HG03571 (cell line): ENCODE measurements at regions not wholly inside any gene's neighbourhood (a gene's known extent, or its start where the extent isn't known, plus 50 kb on each side); places are given as distances from the start of the nearest gene placed in this dataset.

ENCODE experiments used
- ATAC-seq: cut with Tn5 transposase; IDR thresholded peaks from one replicate; pipeline ENCODE4 v1.9.1; 2021; ENCODE audit not compliant: unreplicated experiment

- ATAC-seq = no peak
Observed at GRCh38 chr4:157803845-157804521, 368.8 kb downstream of the GASK1B start.

GRCh38 chr4:157803421-157803820, 369.4 kb downstream of the GASK1B start:
- ATAC-seq = no peak

GRCh38 chr4:157795495-157795894, 377.3 kb downstream of the GASK1B start:
- no peak for ATAC-seq

GRCh38 chr4:157792716-157793115, 380.1 kb downstream of the GASK1B start:
- no peak for ATAC-seq

GRCh38 chr4:157791236-157791635, 381.6 kb downstream of the GASK1B start:
- ATAC-seq = no peak

GRCh38 chr4:157787618-157788017, 385.2 kb downstream of the GASK1B start:
- ATAC-seq = no peak

- ATAC-seq = no peak
Observed at GRCh38 chr4:157781361-157781760, 391.5 kb downstream of the GASK1B start.

- no peak for ATAC-seq
Observed at GRCh38 chr4:157779081-157779480, 393.7 kb downstream of the GASK1B start.

- ATAC-seq = no peak
Observed at GRCh38 chr4:157776930-157777528, 395.8 kb downstream of the GASK1B start.

GRCh38 chr4:157775971-157776370, 396.9 kb downstream of the GASK1B start:
- ATAC-seq = no peak

GRCh38 chr4:157772907-157773306, 399.9 kb downstream of the GASK1B start:
- ATAC-seq = no peak

- ATAC-seq = no peak
Observed at GRCh38 chr4:157768419-157768818, 404.4 kb downstream of the GASK1B start.

- no peak for ATAC-seq
Observed at GRCh38 chr4:157763490-157763889, 409.3 kb downstream of the GASK1B start.

GRCh38 chr4:157754410-157754809, 418.4 kb downstream of the GASK1B start:
- ATAC-seq = no peak

- no peak for ATAC-seq
Observed at GRCh38 chr4:157751631-157752030, 421.2 kb downstream of the GASK1B start.

GRCh38 chr4:157741642-157742041, 431.2 kb downstream of the GASK1B start:
- ATAC-seq = no peak

- no peak for ATAC-seq
Observed at GRCh38 chr4:157739242-157739641, 433.6 kb downstream of the GASK1B start.

- ATAC-seq = no peak
Observed at GRCh38 chr4:157728215-157728614, 444.6 kb downstream of the GASK1B start.

GRCh38 chr4:157727163-157727562, 445.7 kb downstream of the GASK1B start:
- ATAC-seq = no peak

- ATAC-seq = no peak
Observed at GRCh38 chr4:157722146-157722545, 450.7 kb downstream of the GASK1B start.

GRCh38 chr4:157713342-157713741, 459.5 kb downstream of the GASK1B start:
- no peak for ATAC-seq

- ATAC-seq = no peak
Observed at GRCh38 chr4:157706155-157706554, 466.7 kb downstream of the GASK1B start.

- ATAC-seq = no peak
Observed at GRCh38 chr4:157702831-157703230, 470.0 kb downstream of the GASK1B start.
